ENCODE measurements at regions not wholly inside any gene's neighbourhood (a gene's known extent, or its start where the extent isn't known, plus 50 kb on each side); places are given as distances from the start of the nearest gene placed in this dataset.

DNA sequence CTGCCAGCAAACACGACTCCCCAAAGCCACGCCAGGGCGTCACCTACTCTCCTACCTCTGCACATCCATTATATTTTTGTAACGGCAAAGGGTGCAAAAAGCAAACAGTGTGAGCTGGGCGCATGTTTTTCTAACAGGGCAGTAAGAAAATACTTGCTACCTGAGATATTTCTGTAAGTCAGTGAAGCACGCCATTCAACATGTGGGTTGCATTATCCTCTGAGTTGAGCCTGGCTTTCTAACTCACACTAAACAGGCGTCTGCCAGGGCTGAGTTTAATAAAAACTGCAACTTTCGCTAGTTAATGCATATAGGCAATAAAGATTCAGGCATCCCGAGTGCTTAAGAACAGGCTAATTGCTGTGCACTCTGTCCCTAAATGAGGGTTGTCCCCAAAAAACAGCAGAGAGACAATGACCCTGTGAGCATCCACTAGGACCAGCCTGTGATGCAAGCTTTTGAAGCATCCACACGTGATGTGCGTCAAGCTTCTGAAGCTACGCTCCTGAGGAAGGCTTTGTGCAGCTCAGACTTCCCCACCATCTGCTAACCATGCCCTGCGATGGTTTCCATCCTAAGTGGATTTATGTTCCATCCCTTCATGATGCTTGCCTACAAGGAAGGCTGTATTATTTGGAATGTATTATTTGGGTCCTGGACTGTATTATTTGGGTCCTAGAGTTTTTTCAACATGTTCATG is 70.0 kb upstream of the SIM2 start:
- TF ChIP-seq CTCF (IDR thresholded peaks at IDR 0.05; ENCODE audit: low read depth, low read length): no peak
- no peak for TF ChIP-seq EZH2phosphoT487 (IDR thresholded peaks at IDR 0.05; ENCODE audit: low read depth)
